ENCODE measurements at regions not wholly inside any gene's neighbourhood (a gene's known extent, or its start where the extent isn't known, plus 50 kb on each side); places are given as distances from the start of the nearest gene placed in this dataset.
"Not testable (repeated sequence)": the region's sequence is repeated elsewhere in the genome, so short reads cannot be mapped to it uniquely, and the experiment has no call there.

GRCh38 chr3:193927413-193928206 is 208.3 kb upstream of the HES1 start:
- intact Hi-C loops (cut with micrococcal nuclease): not testable (repeated sequence)

GRCh38 chr3:193928354-193929209 is 207.4 kb upstream of the HES1 start:
- intact Hi-C loops (cut with micrococcal nuclease): no loop called here

- intact Hi-C loops (cut with micrococcal nuclease): no loop called here
These were observed 206.6 kb upstream of the HES1 start for GRCh38 chr3:193929373-193929772.

GRCh38 chr3:193929921-193930646 is 205.9 kb upstream of the HES1 start:
- intact Hi-C loops (cut with micrococcal nuclease): no loop called here

GRCh38 chr3:193932136-193932535 is 203.8 kb upstream of the HES1 start:
- intact Hi-C loops (cut with micrococcal nuclease): no loop called here

GRCh38 chr3:193932576-193932975 is 203.4 kb upstream of the HES1 start:
- intact Hi-C loops (cut with micrococcal nuclease): no loop called here

GRCh38 chr3:193933451-193933850 is 202.5 kb upstream of the HES1 start:
- intact Hi-C loops (cut with micrococcal nuclease): no loop called here

GRCh38 chr3:193935916-193936315 is 200.0 kb upstream of the HES1 start:
- intact Hi-C loops (cut with micrococcal nuclease): no loop called here

- intact Hi-C loops (cut with micrococcal nuclease): no loop called here
These were observed 197.3 kb upstream of the HES1 start for GRCh38 chr3:193938613-193939012.

- intact Hi-C loops (cut with micrococcal nuclease): no loop called here
These were observed 196.4 kb upstream of the HES1 start for GRCh38 chr3:193939527-193939926.

GRCh38 chr3:193940526-193940925 is 195.4 kb upstream of the HES1 start:
- intact Hi-C loops (cut with micrococcal nuclease): no loop called here

GRCh38 chr3:193941486-193941885 is 194.5 kb upstream of the HES1 start:
- intact Hi-C loops (cut with micrococcal nuclease): no loop called here

GRCh38 chr3:193942516-193943055 is 193.4 kb upstream of the HES1 start:
- intact Hi-C loops (cut with micrococcal nuclease): no loop called here

- intact Hi-C loops (cut with micrococcal nuclease): no loop called here
These were observed 192.7 kb upstream of the HES1 start for GRCh38 chr3:193943200-193943599.

- intact Hi-C loops (cut with micrococcal nuclease): no loop called here
These were observed 192.0 kb upstream of the HES1 start for GRCh38 chr3:193943851-193944517.

GRCh38 chr3:193944518-193944884 is 191.4 kb upstream of the HES1 start:
- intact Hi-C loops (cut with micrococcal nuclease): no loop called here

- intact Hi-C loops (cut with micrococcal nuclease): no loop called here
These were observed 190.8 kb upstream of the HES1 start for GRCh38 chr3:193945143-193945542.

- intact Hi-C loops (cut with micrococcal nuclease): no loop called here
These were observed 189.0 kb upstream of the HES1 start for GRCh38 chr3:193946945-193947344.

- intact Hi-C loops (cut with micrococcal nuclease): no loop called here
These were observed 188.4 kb upstream of the HES1 start for GRCh38 chr3:193947596-193947995.

- intact Hi-C loops (cut with micrococcal nuclease): no loop called here
These were observed 187.5 kb upstream of the HES1 start for GRCh38 chr3:193948459-193948858.

- intact Hi-C loops (cut with micrococcal nuclease): no loop called here
These were observed 184.1 kb upstream of the HES1 start for GRCh38 chr3:193951859-193952258.

Data from T-helper 2 cell treated with Interferon-gamma antibody and Interleukin-4, amounts not matched to agents 100 ng/mL and 5 ng/mL, for 36 hours (primary cell).